ENCODE measurements at regions not wholly inside any gene's neighbourhood (a gene's known extent, or its start where the extent isn't known, plus 50 kb on each side); places are given as distances from the start of the nearest gene placed in this dataset.

GRCh38 chr6:27141529-27142015 is 105.9 kb upstream of the PRSS16 start:
- TF ChIP-seq TARDBP (IDR thresholded peaks at IDR 0.05) (no peak), FOXK2 (IDR thresholded peaks at IDR 0.05) (no peak), NFRKB (IDR thresholded peaks at IDR 0.05) (no peak), FOXM1 (IDR thresholded peaks at IDR 0.05; ENCODE audit: borderline replicate concordance) (no peak), SP1 (IDR thresholded peaks at IDR 0.05) (no peak), BHLHE40 (IDR thresholded peaks at IDR 0.05; ENCODE audit: borderline replicate concordance) (no peak), CTBP1 (IDR thresholded peaks at IDR 0.05; ENCODE audit: borderline replicate concordance) (no peak)
- TF ChIP-seq, protein P1, sequence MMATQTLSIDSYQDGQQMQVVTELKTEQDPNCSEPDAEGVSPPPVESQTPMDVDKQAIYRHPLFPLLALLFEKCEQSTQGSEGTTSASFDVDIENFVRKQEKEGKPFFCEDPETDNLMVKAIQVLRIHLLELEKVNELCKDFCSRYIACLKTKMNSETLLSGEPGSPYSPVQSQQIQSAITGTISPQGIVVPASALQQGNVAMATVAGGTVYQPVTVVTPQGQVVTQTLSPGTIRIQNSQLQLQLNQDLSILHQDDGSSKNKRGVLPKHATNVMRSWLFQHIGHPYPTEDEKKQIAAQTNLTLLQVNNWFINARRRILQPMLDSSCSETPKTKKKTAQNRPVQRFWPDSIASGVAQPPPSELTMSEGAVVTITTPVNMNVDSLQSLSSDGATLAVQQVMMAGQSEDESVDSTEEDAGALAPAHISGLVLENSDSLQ (IDR thresholded peaks at IDR 0.05), result no peak
